ENCODE measurements at regions not wholly inside any gene's neighbourhood (a gene's known extent, or its start where the extent isn't known, plus 50 kb on each side); places are given as distances from the start of the nearest gene placed in this dataset.

- H3K9me3 ChIP-seq: peaks cover 0 to 4% (median 0%) of the 10 kb centered on the region in 8 donors
- no peaks in the 10 kb centered on the region for H3K4me1 ChIP-seq
- no peak overlapping the region for H3K4me3 ChIP-seq
- intact Hi-C loops (cut with DNase I; ENCODE audit: low total_unique reads): no loop called here
- no peaks in the 10 kb centered on the region for H3K36me3 ChIP-seq
- H3K27me3 ChIP-seq (replicated peaks in 1 of 7): no peaks in the 10 kb centered on the region
- WGBS, 5 donors: 56 to 87% (median 74%) methylated on average over 5 of the region's 5 CpGs
- no peak for DNase-seq
- TF ChIP-seq POLR2AphosphoS5 (IDR thresholded peaks at IDR 0.05) (no peak), POLR2A (IDR thresholded peaks at IDR 0.05) (no peak), CTCF (IDR thresholded peaks at IDR 0.05 in 8 of 11, conservative IDR thresholded peaks at IDR 0.05 in 3 of 11) (no peak)
- H3K27ac ChIP-seq: no peak overlapping the region
These were observed 52.2 kb upstream of the C10orf90 start for GRCh38 chr10:126722726-126723125.

DNA sequence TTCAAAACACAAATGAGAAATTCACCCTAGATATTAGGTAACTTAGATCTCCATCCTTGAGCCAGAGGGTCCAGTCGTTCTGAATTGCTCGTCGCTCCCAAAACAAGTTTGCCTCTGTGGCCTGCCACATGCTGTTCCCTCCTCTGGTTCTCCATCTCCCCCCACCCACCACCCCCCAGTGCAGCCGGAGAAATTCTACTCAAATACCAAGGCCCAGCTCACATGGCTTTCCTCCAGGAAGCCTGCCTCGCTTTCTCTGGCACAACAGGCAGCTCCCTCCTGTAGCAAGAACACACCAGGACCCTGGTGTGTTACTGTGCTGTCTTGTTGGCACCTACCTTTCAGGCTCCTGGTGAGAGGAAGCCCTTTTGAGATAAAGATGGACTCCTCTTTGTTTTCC is 52.7 kb upstream of the C10orf90 start:
- H3K27me3 ChIP-seq (replicated peaks in 1 of 7): no peaks in the 10 kb centered on the region
- TF ChIP-seq POLR2A (IDR thresholded peaks at IDR 0.05) (no peak), CTCF (IDR thresholded peaks at IDR 0.05 in 8 of 11, conservative IDR thresholded peaks at IDR 0.05 in 3 of 11) (no peak), POLR2AphosphoS5 (IDR thresholded peaks at IDR 0.05) (no peak)
- H3K9me3 ChIP-seq: peaks cover 0 to 5% (median 0%) of the 10 kb centered on the region in 8 donors
- no peaks in the 10 kb centered on the region for H3K4me1 ChIP-seq
- no peak overlapping the region for H3K27ac ChIP-seq
- H3K4me3 ChIP-seq: no peak overlapping the region
- H3K36me3 ChIP-seq: no peaks in the 10 kb centered on the region
- no peak for DNase-seq
- WGBS, 5 donors: 78 to 93% (median 86%) methylated on average over 5 of the region's 5 CpGs
- intact Hi-C loops (cut with DNase I; ENCODE audit: low total_unique reads): no loop called here

DNA sequence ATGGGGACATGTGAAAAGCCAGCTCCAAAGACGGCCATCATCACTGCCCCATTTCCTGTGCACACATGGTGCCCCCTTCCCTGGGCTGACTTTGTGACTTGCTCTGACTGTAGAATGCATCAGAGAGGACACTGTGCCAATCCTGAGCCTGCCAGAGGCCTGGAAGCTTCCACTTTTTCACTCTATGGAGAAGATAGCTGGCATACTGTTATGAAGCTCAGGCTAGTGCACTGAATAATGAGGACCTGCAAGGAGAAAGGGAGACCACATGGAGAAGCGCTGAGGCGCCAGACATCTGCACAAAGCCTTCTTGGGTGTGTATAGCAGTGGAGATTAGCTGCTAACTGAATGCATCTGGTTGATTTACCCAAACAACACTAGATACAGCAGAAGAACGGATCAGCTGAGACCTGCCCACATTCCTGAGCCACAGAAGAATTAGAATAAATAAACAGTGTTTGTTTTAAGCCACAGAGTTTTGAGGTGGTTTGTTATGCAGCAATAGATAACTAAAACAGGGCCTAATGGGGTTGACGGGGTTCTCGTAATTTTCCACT is 58.9 kb upstream of the C10orf90 start:
- TF ChIP-seq POLR2AphosphoS5 (IDR thresholded peaks at IDR 0.05) (no peak), POLR2A (IDR thresholded peaks at IDR 0.05) (no peak), CTCF (IDR thresholded peaks at IDR 0.05 in 8 of 11, conservative IDR thresholded peaks at IDR 0.05 in 3 of 11) (no peak)
- Histone ChIP-seq H3K4me1 (no peaks in the 10 kb centered on the region), H3K4me3 (no peak overlapping the region), H3K9me3 (peaks cover 0 to 9% (median 2%) of the 10 kb centered on the region in 8 donors), H3K36me3 (no peaks in the 10 kb centered on the region), H3K27ac (no peak overlapping the region), H3K27me3 (replicated peaks in 1 of 7) (no peaks in the 10 kb centered on the region)
- no peak for DNase-seq
- 75 to 80% (median 77%) methylated on average over 6 of the region's 6 CpGs for WGBS, 5 donors
- intact Hi-C loops (cut with DNase I; ENCODE audit: low total_unique reads): no loop called here

DNA sequence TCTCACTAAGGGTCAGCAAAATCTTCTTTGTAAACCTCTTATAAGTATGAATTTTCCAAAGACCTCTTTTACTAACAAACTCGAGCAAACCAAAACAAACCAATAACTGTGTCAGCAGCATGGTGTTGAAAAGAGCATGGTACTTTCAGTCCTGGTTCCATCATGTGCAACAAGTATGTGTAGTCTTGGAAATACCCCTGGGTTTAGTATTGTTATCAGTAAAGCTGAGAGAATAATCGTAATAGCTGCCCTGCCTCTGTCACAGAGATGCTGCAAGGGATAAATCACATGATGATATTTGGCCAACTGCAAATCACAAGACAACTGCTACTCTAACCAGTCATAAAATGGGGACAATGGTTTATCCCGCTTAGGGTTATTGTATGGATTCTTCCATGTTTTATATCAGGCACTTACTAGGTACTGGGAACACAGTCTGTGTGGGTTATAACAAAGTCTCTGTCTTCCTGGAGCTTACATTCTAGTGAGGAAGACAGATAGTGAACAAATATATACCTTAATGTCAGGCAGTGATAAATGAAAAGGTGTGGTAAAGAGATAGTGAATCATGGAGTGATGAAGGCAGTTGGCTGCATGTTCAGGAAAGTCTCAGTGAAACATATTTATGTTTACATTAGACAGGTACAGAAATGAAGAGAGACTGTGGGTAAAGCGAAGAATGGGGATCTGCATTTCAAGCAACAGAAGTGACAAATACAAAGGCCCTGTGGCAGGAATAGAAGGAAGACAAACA is 60.5 kb upstream of the C10orf90 start:
- H3K4me3 ChIP-seq: no peak overlapping the region
- WGBS, 5 donors: 81 to 91% (median 84%) methylated on average over 4 of the region's 4 CpGs
- H3K9me3 ChIP-seq: peaks cover 0 to 9% (median 2%) of the 10 kb centered on the region in 8 donors
- H3K36me3 ChIP-seq: no peaks in the 10 kb centered on the region
- no peak overlapping the region for H3K27ac ChIP-seq
- DNase-seq: no peak
- intact Hi-C loops (cut with DNase I; ENCODE audit: low total_unique reads): no loop called here
- TF ChIP-seq POLR2AphosphoS5 (IDR thresholded peaks at IDR 0.05) (no peak), CTCF (IDR thresholded peaks at IDR 0.05 in 8 of 11, conservative IDR thresholded peaks at IDR 0.05 in 3 of 11) (no peak), POLR2A (IDR thresholded peaks at IDR 0.05) (no peak)
- H3K4me1 ChIP-seq: no peaks in the 10 kb centered on the region
- no peaks in the 10 kb centered on the region for H3K27me3 ChIP-seq (replicated peaks in 1 of 7)

All from spleen (tissue), 11 donors.